ENCODE measurements at regions not wholly inside any gene's neighbourhood (a gene's known extent, or its start where the extent isn't known, plus 50 kb on each side); places are given as distances from the start of the nearest gene placed in this dataset.

GRCh38 chr2:41111836-41112627 is 660.1 kb upstream of the SLC8A1 start:
- FAIRE-seq: no peak
- no peaks in the 10 kb centered on the region for H3K9me3 Mint-ChIP-seq (ENCODE audit: unreplicated experiment)
- H3K4me3 ChIP-seq (ENCODE audit: insufficient read depth, low read depth, low read length): no peak overlapping the region

GRCh38 chr2:41116106-41116797 is 664.4 kb upstream of the SLC8A1 start:
- Histone ChIP-seq H3K79me2 (ENCODE audit: insufficient read depth, low read length) (no peaks in the 10 kb centered on the region), H3K4me1 (ENCODE audit: insufficient read depth, low read length) (no peaks in the 10 kb centered on the region), H2AFZ (ENCODE audit: low read depth, low read length) (no peak overlapping the region), H3K9me3 (ENCODE audit: insufficient read depth, low read depth, low read length) (no peaks in the 10 kb centered on the region), H3K27me3 (ENCODE audit: insufficient read depth, low read length) (no peaks in the 10 kb centered on the region), H3K27ac (ENCODE audit: low read depth, low read length) (no peak overlapping the region), H4K20me1 (ENCODE audit: insufficient read depth, low read length) (no peaks in the 10 kb centered on the region), H3K4me2 (ENCODE audit: low read length) (no peak overlapping the region), H3K36me3 (ENCODE audit: insufficient read depth, low read length) (no peaks in the 10 kb centered on the region), H3K4me3 (ENCODE audit: insufficient read depth, low read depth, low read length) (no peak overlapping the region), H3K9ac (ENCODE audit: low read length) (no peak overlapping the region)
- Mint-ChIP-seq H3K9me3 (ENCODE audit: unreplicated experiment) (no peaks in the 10 kb centered on the region), H3K27ac (ENCODE audit: unreplicated experiment) (no peak overlapping the region), H3K36me3 (ENCODE audit: low read depth, unreplicated experiment) (no peaks in the 10 kb centered on the region), H3K4me3 (ENCODE audit: unreplicated experiment) (no peak overlapping the region), H3K27me3 (ENCODE audit: low read depth, unreplicated experiment) (no peaks in the 10 kb centered on the region), H3K4me1 (ENCODE audit: low read depth, unreplicated experiment) (peaks cover 9% of the 10 kb centered on the region)
- TF ChIP-seq CTCF (IDR thresholded peaks at IDR 0.05; ENCODE audit: insufficient read depth, low read depth, low read length) (no peak), EZH2 (IDR thresholded peaks at IDR 0.05; ENCODE audit: insufficient read depth, low read length) (no peak)
- peak; percentile 54 for FAIRE-seq
- peak; percentile 30 for DNase-seq (ENCODE audit: low read depth)

More at GRCh38 chr2:41111836-41112627, 660.1 kb upstream of the SLC8A1 start:
- no peaks in the 10 kb centered on the region for H3K4me1 ChIP-seq (ENCODE audit: insufficient read depth, low read length)
- Mint-ChIP-seq H3K36me3 (ENCODE audit: low read depth, unreplicated experiment) (no peaks in the 10 kb centered on the region), H3K27ac (ENCODE audit: unreplicated experiment) (peak overlapping the region; percentile 58), H3K4me1 (ENCODE audit: low read depth, unreplicated experiment) (peaks cover 9% of the 10 kb centered on the region), H3K4me3 (ENCODE audit: unreplicated experiment) (no peak overlapping the region), H3K27me3 (ENCODE audit: low read depth, unreplicated experiment) (no peaks in the 10 kb centered on the region)
- no peak overlapping the region for H3K4me2 ChIP-seq (ENCODE audit: low read length)
- H3K9me3 ChIP-seq (ENCODE audit: insufficient read depth, low read depth, low read length): no peaks in the 10 kb centered on the region
- no peaks in the 10 kb centered on the region for H4K20me1 ChIP-seq (ENCODE audit: insufficient read depth, low read length)
- H3K79me2 ChIP-seq (ENCODE audit: insufficient read depth, low read length): no peaks in the 10 kb centered on the region
- peak overlapping the region; percentile 4 for H2AFZ ChIP-seq (ENCODE audit: low read depth, low read length)
- no peak overlapping the region for H3K9ac ChIP-seq (ENCODE audit: low read length)
- no peaks in the 10 kb centered on the region for H3K27me3 ChIP-seq (ENCODE audit: insufficient read depth, low read length)
- H3K27ac ChIP-seq (ENCODE audit: low read depth, low read length): no peak overlapping the region
- DNase-seq (ENCODE audit: low read depth): no peak
- H3K36me3 ChIP-seq (ENCODE audit: insufficient read depth, low read length): no peaks in the 10 kb centered on the region
- TF ChIP-seq EZH2 (IDR thresholded peaks at IDR 0.05; ENCODE audit: insufficient read depth, low read length) (no peak), CTCF (IDR thresholded peaks at IDR 0.05; ENCODE audit: insufficient read depth, low read depth, low read length) (no peak)

Data from astrocyte (in vitro differentiated cells and primary cell).